NB4 (cell line): ENCODE measurements at regions not wholly inside any gene's neighbourhood (a gene's known extent, or its start where the extent isn't known, plus 50 kb on each side); places are given as distances from the start of the nearest gene placed in this dataset.

Experiments
- CTCF ChIP-seq: IDR thresholded peaks from one replicate; pipeline ENCODE4 v1.5.1; 2012; ENCODE audit warnings: low read depth, low read length
- MAX ChIP-seq: IDR thresholded peaks from 2 replicates; pipeline ENCODE4 v1.6.1; 2011; ENCODE audit warnings: low read depth, low read length
- POLR2A ChIP-seq: IDR thresholded peaks from 2 replicates; pipeline ENCODE4 v1.6.1; 2011; ENCODE audit warnings: mild to moderate bottlenecking; ENCODE audit not compliant: insufficient read length; ENCODE audit errors: extremely low read depth

- TF ChIP-seq CTCF (peak; percentile 22), POLR2A (no peak), MAX (no peak)
Observed at GRCh38 chr1:11352058-11352715, 79.2 kb downstream of the UBIAD1 start.
